Effector memory CD4-positive, alpha-beta T cell (primary cell): ENCODE measurements at regions not wholly inside any gene's neighbourhood (a gene's known extent, or its start where the extent isn't known, plus 50 kb on each side); places are given as distances from the start of the nearest gene placed in this dataset.
"Not testable (repeated sequence)": the region's sequence is repeated elsewhere in the genome, so short reads cannot be mapped to it uniquely, and the experiment has no call there.

Experiments
- DNase-seq, 3 donors: peaks; one replicate each; pipeline ENCODE4 v3.0.0-alpha.2; 2020
- H3K27ac ChIP-seq: 2 replicates; pipeline ENCODE4 v1.7.0; 2013; ENCODE audit warnings: mild to moderate bottlenecking, low read length, moderate library complexity; ENCODE audit not compliant: insufficient read depth, poor library complexity, severe bottlenecking
- H3K27me3 ChIP-seq: replicated peaks from 2 replicates; pipeline ENCODE4 v1.7.0; 2013; ENCODE audit warnings: mild to moderate bottlenecking, low read length; ENCODE audit not compliant: insufficient read depth, control insufficient read depth, poor library complexity, severe bottlenecking
- H3K36me3 ChIP-seq: 2 replicates; pipeline ENCODE4 v1.7.0; 2013; ENCODE audit warnings: mild to moderate bottlenecking, low read length, moderate library complexity; ENCODE audit not compliant: control insufficient read depth, insufficient read depth
- H3K4me1 ChIP-seq: 2 replicates; pipeline ENCODE4 v1.7.0; 2013; ENCODE audit warnings: low read length, mild to moderate bottlenecking; ENCODE audit not compliant: control insufficient read depth, insufficient read depth, poor library complexity, severe bottlenecking
- H3K4me3 ChIP-seq: 2 replicates; pipeline ENCODE4 v1.7.0; 2013; ENCODE audit warnings: low read length, low read depth, mild to moderate bottlenecking; ENCODE audit not compliant: insufficient read depth, poor library complexity, severe bottlenecking
- H3K9me3 ChIP-seq: 2 replicates; pipeline ENCODE4 v1.7.0; 2013; ENCODE audit warnings: mild to moderate bottlenecking, low read length, moderate library complexity; ENCODE audit not compliant: control insufficient read depth

GRCh38 chr7:159212226-159212625 lies 67.6 kb upstream of the VIPR2 start:
- H3K9me3 ChIP-seq: no peaks in the 10 kb centered on the region
- DNase-seq: no peak
- H3K27ac ChIP-seq: no peak overlapping the region
- H3K4me3 ChIP-seq: no peak overlapping the region
- no peaks in the 10 kb centered on the region for H3K4me1 ChIP-seq
- H3K27me3 ChIP-seq: no peaks in the 10 kb centered on the region
- no peaks in the 10 kb centered on the region for H3K36me3 ChIP-seq

GRCh38 chr7:159211540-159212182 lies 67.0 kb upstream of the VIPR2 start:
- no peak overlapping the region for H3K27ac ChIP-seq
- H3K36me3 ChIP-seq: no peaks in the 10 kb centered on the region
- DNase-seq: no peak
- H3K27me3 ChIP-seq: no peaks in the 10 kb centered on the region
- no peak overlapping the region for H3K4me3 ChIP-seq
- no peaks in the 10 kb centered on the region for H3K4me1 ChIP-seq
- no peaks in the 10 kb centered on the region for H3K9me3 ChIP-seq

GRCh38 chr7:159210581-159211235 lies 66.0 kb upstream of the VIPR2 start:
- no peaks in the 10 kb centered on the region for H3K27me3 ChIP-seq

GRCh38 chr7:159209429-159209828 lies 64.8 kb upstream of the VIPR2 start:
- no peaks in the 10 kb centered on the region for H3K36me3 ChIP-seq
- H3K27me3 ChIP-seq: no peaks in the 10 kb centered on the region
- no peaks in the 10 kb centered on the region for H3K4me1 ChIP-seq
- no peak overlapping the region for H3K27ac ChIP-seq
- H3K4me3 ChIP-seq: no peak overlapping the region
- no peak for DNase-seq
- H3K9me3 ChIP-seq: no peaks in the 10 kb centered on the region

More at GRCh38 chr7:159210581-159211235, 66.0 kb upstream of the VIPR2 start:
- no peak for DNase-seq
- H3K4me1 ChIP-seq: no peaks in the 10 kb centered on the region
- no peaks in the 10 kb centered on the region for H3K36me3 ChIP-seq
- H3K4me3 ChIP-seq: no peak overlapping the region
- no peaks in the 10 kb centered on the region for H3K9me3 ChIP-seq
- no peak overlapping the region for H3K27ac ChIP-seq

- no peak for DNase-seq
- H3K4me1 ChIP-seq: no peaks in the 10 kb centered on the region
- H3K36me3 ChIP-seq: no peaks in the 10 kb centered on the region
- no peak overlapping the region for H3K4me3 ChIP-seq
- H3K27me3 ChIP-seq: no peaks in the 10 kb centered on the region
- no peaks in the 10 kb centered on the region for H3K9me3 ChIP-seq
- H3K27ac ChIP-seq: no peak overlapping the region
Measured at GRCh38 chr7:159207951-159208350, 63.3 kb upstream of the VIPR2 start.

GRCh38 chr7:159207393-159207792 lies 62.7 kb upstream of the VIPR2 start:
- H3K4me1 ChIP-seq: no peaks in the 10 kb centered on the region
- no peaks in the 10 kb centered on the region for H3K9me3 ChIP-seq
- H3K27ac ChIP-seq: no peak overlapping the region
- no peaks in the 10 kb centered on the region for H3K27me3 ChIP-seq
- no peak overlapping the region for H3K4me3 ChIP-seq
- DNase-seq: no peak
- no peaks in the 10 kb centered on the region for H3K36me3 ChIP-seq

- H3K9me3 ChIP-seq: no peaks in the 10 kb centered on the region
- H3K36me3 ChIP-seq: no peaks in the 10 kb centered on the region
- no peak for DNase-seq
- H3K27me3 ChIP-seq: no peaks in the 10 kb centered on the region
- no peak overlapping the region for H3K27ac ChIP-seq
- no peaks in the 10 kb centered on the region for H3K4me1 ChIP-seq
- no peak overlapping the region for H3K4me3 ChIP-seq
Measured at GRCh38 chr7:159205833-159206232, 61.2 kb upstream of the VIPR2 start.

- H3K4me3 ChIP-seq: no peak overlapping the region
- H3K4me1 ChIP-seq: no peaks in the 10 kb centered on the region
- no peak for DNase-seq
- H3K27me3 ChIP-seq: no peaks in the 10 kb centered on the region
- no peaks in the 10 kb centered on the region for H3K9me3 ChIP-seq
- no peaks in the 10 kb centered on the region for H3K36me3 ChIP-seq
- H3K27ac ChIP-seq: no peak overlapping the region
Measured at GRCh38 chr7:159204664-159205063, 60.0 kb upstream of the VIPR2 start.

- H3K36me3 ChIP-seq, DNase-seq, H3K9me3 ChIP-seq, H3K27ac ChIP-seq, H3K4me3 ChIP-seq, H3K4me1 ChIP-seq, H3K27me3 ChIP-seq: not testable (repeated sequence)
Measured at GRCh38 chr7:159203253-159203652, 58.6 kb upstream of the VIPR2 start.

- Histone ChIP-seq H3K36me3 (no peaks in the 10 kb centered on the region), H3K27ac (no peak overlapping the region), H3K4me3 (no peak overlapping the region), H3K27me3 (no peaks in the 10 kb centered on the region), H3K9me3 (no peaks in the 10 kb centered on the region), H3K4me1 (peaks cover 19% of the 10 kb centered on the region)
- DNase-seq: no peak
Measured at GRCh38 chr7:159201722-159202330, 57.2 kb upstream of the VIPR2 start.
